ENCODE measurements at regions not wholly inside any gene's neighbourhood (a gene's known extent, or its start where the extent isn't known, plus 50 kb on each side); places are given as distances from the start of the nearest gene placed in this dataset.

DNA sequence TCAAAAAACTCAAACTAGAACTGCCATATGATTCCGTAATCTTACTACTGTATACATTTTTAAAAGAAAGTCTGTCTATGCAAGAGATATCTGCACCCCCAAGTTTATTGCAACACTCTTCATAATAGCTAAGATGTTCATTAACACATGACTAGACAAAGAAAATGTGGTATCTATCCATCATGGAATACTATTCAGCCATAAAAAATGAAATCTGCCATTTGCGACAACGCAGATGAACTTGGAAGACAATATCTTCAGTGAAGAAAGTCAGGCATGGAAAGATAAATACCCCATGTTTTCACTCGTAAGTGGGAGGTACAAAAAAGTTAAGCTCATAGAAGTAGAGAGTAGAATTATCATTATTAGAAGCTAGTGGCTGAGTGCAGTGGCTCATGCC, 87.3 kb upstream of the DHRSX start:
- no peak for DNase-seq (ENCODE audit: low read depth)
- in situ Hi-C loops (cut with HindIII; ENCODE audit: low sequenced_read_pairs): loop anchor here (25.0 kb wide), 1 partner anchor 926 kb away; no protein-coding TSS in a partner anchor
- TF ChIP-seq, protein P1, sequence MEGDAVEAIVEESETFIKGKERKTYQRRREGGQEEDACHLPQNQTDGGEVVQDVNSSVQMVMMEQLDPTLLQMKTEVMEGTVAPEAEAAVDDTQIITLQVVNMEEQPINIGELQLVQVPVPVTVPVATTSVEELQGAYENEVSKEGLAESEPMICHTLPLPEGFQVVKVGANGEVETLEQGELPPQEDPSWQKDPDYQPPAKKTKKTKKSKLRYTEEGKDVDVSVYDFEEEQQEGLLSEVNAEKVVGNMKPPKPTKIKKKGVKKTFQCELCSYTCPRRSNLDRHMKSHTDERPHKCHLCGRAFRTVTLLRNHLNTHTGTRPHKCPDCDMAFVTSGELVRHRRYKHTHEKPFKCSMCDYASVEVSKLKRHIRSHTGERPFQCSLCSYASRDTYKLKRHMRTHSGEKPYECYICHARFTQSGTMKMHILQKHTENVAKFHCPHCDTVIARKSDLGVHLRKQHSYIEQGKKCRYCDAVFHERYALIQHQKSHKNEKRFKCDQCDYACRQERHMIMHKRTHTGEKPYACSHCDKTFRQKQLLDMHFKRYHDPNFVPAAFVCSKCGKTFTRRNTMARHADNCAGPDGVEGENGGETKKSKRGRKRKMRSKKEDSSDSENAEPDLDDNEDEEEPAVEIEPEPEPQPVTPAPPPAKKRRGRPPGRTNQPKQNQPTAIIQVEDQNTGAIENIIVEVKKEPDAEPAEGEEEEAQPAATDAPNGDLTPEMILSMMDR (IDR thresholded peaks at IDR 0.05; ENCODE audit: low read depth, low read length, missing control alignments): no peak
- no peak overlapping the region for H3K4me3 ChIP-seq (ENCODE audit: low read depth, low read length)

DNA sequence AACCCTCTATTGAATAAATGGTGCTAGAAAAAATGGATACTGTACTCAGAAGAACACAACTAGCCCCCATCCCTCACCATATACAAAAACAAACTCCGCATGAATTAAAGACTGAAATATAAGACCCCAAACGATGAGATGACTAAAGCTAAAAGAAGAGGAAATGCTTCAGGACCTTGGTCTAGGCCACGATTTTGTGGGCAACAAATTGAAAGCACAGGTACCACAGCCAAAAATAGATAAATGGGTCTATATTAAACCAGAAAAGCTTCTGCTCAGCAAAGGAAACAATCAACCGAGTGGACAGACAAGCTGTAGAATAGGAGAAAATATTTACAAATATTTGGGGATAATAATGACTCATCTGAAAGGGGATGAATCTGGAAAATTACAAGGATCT, 86.4 kb upstream of the DHRSX start:
- no peak for DNase-seq (ENCODE audit: low read depth)
- in situ Hi-C loops (cut with HindIII; ENCODE audit: low sequenced_read_pairs): loop anchor here (25.0 kb wide), 1 partner anchor 925 kb away; no protein-coding TSS in a partner anchor
- H3K4me3 ChIP-seq (ENCODE audit: low read depth, low read length): no peak overlapping the region
- TF ChIP-seq, protein P1 (IDR thresholded peaks at IDR 0.05; ENCODE audit: low read depth, low read length, missing control alignments): no peak

DNA sequence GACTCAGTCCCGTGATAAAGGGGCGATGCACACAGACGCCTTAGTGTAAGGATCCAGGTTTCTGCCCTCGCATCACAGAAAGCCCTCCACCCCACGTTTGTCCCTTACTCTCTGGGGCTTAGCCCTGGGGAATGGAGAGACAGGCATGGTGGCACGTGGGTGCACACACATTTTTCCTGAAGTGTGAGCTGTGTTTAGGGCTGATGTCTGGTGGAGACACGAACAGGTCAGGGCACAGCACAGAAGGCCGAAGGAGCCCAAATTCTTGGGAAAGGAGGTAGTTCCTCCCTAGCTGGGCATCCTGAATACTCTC, 84.3 kb upstream of the DHRSX start:
- no peak for DNase-seq (ENCODE audit: low read depth)
- in situ Hi-C loops (cut with HindIII; ENCODE audit: low sequenced_read_pairs): loop anchor here (25.0 kb wide), 1 partner anchor 923 kb away; no protein-coding TSS in a partner anchor
- no peak overlapping the region for H3K4me3 ChIP-seq (ENCODE audit: low read depth, low read length)
- TF ChIP-seq, protein P1 (IDR thresholded peaks at IDR 0.05; ENCODE audit: low read depth, low read length, missing control alignments): no peak

- no peak for DNase-seq (ENCODE audit: low read depth)
- TF ChIP-seq, protein P1 (IDR thresholded peaks at IDR 0.05; ENCODE audit: low read depth, low read length, missing control alignments): no peak
- no peak overlapping the region for H3K4me3 ChIP-seq (ENCODE audit: low read depth, low read length)
- in situ Hi-C loops (cut with HindIII; ENCODE audit: low sequenced_read_pairs): loop anchor here (25.0 kb wide), 1 partner anchor 922 kb away; no protein-coding TSS in a partner anchor
These were observed 83.7 kb upstream of the DHRSX start for GRCh38 chrX:2584251-2585157.

DNA sequence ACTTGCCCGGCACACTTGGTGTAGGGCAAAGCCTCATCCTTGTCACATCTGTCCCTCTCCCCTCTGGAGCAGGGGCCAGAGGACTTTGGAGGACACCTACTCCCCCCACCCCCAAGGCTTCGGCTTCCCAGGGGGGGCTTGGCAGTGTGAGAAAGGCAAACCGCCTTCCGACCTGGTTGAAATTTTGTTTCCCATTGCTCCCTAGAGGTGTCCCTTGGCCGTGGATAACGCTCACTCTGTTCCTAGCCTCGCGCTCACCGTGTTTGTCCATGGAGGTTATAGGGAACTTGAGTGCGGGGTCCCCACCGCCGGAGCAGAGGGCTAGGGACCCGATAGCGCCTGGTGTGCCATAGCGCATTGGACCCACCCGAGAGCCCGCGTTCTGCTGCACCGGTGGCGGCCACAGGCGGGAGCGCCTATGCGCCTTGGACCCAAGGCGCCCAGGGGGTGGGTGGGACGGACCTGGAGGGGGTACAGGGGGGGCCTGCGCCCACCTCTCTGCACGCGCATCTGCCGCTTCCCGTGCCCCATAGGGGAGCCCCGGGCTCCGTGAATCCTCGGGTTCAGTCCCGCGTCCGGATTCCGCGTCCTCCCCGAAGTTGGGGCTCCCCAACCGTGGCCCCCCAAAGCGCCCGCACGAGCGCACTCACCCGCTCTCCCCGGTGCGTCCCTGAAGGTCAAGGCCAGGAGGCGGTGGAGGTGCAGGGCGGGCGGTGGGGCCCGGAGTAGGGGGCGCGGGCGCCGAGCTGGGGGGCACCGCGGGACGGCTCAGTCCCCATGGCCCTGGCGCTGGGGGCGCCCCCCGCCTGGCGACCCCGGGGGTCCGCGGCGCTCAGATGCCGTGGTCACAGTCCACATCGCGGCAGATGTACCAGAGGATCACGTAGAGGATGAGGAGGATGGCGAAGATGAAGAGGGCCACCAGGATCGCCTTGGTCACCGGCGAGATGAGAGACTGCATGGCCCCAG, 82.7 kb upstream of the DHRSX start:
- in situ Hi-C loops (cut with HindIII; ENCODE audit: low sequenced_read_pairs): loop anchor here (25.0 kb wide), 1 partner anchor 921 kb away; no protein-coding TSS in a partner anchor
- no peak for DNase-seq (ENCODE audit: low read depth)
- TF ChIP-seq, protein P1 (IDR thresholded peaks at IDR 0.05; ENCODE audit: low read depth, low read length, missing control alignments): no peak
- H3K4me3 ChIP-seq (ENCODE audit: low read depth, low read length): no peak overlapping the region

DNA sequence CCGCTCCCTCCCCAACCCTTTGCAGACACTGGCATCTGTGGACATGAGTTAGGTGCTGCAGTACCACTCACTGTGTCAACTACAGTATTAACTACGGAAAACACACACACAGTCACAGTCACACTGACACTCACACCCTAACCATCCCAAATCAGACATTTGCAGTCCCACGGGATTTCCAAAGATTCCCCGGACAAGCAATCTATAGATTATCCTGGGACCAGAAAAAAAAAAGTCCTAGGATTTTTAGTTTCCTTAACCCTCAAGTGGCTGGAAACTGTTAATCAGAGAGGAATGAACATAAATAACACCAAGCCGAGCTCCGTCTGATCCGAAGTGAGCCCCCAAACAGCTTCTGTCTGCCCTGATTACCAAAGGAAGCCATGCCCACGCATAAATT, 81.9 kb upstream of the DHRSX start:
- TF ChIP-seq, protein P1 (IDR thresholded peaks at IDR 0.05; ENCODE audit: low read depth, low read length, missing control alignments): no peak
- no peak for DNase-seq (ENCODE audit: low read depth)
- in situ Hi-C loops (cut with HindIII; ENCODE audit: low sequenced_read_pairs): loop anchor here (25.0 kb wide), 1 partner anchor 920 kb away; no protein-coding TSS in a partner anchor
- no peak overlapping the region for H3K4me3 ChIP-seq (ENCODE audit: low read depth, low read length)

Data from astrocyte of the cerebellum (primary cell).